HG03064 (cell line): ENCODE measurements at regions not wholly inside any gene's neighbourhood (a gene's known extent, or its start where the extent isn't known, plus 50 kb on each side); places are given as distances from the start of the nearest gene placed in this dataset.

Source experiments
- ATAC-seq: cut with Tn5 transposase; IDR thresholded peaks from one replicate; pipeline ENCODE4 v1.9.1; 2021; ENCODE audit warnings: low read depth; ENCODE audit not compliant: unreplicated experiment

DNA sequence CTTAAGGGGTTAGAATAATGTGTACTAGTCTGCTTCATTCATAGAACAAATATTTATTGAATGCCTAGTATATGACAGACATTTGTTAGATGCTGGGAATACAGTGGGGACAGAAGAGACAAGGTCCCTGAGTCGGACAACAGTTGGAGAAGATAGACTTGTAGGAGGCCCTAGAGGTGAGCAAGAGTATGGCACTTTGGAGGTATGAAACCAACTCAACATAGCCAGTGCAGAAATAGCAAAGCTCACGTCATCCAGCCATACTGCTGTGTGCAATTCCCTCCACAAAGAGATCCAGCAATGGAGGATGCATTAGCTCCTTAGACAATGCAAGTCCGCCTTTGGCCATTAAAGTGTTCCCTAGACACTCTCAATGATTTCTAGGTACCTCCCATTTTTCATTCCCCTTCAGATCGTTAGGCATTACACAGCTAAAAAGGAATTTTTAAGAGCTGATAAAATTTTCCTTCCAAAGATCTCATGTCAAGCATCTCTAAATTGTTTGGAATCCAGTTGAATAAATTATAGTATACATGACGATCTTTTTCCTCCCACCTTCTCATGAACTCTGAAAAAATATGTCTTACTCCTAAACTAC lies 1949.6 kb upstream of the WWC1 start:
- ATAC-seq: no peak

DNA sequence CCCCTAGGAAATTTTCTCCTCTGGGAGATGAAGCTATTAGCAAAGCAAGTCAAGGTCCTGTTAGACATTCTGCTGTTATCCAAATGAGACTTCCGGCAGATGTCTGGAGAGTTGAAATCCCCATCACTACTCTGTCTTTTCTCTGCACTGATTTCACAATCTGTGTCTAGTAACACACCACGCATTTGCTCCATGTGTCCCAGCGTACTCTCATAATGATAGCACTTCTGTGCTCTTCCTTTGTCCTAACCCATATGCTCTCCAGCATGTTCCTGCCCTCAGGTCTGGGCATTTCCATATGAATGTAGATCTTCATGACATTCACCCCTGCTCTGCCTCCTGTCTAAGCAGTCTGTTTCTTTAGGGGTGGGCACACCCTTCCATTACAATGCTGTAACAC lies 1949.0 kb upstream of the WWC1 start:
- ATAC-seq: no peak

DNA sequence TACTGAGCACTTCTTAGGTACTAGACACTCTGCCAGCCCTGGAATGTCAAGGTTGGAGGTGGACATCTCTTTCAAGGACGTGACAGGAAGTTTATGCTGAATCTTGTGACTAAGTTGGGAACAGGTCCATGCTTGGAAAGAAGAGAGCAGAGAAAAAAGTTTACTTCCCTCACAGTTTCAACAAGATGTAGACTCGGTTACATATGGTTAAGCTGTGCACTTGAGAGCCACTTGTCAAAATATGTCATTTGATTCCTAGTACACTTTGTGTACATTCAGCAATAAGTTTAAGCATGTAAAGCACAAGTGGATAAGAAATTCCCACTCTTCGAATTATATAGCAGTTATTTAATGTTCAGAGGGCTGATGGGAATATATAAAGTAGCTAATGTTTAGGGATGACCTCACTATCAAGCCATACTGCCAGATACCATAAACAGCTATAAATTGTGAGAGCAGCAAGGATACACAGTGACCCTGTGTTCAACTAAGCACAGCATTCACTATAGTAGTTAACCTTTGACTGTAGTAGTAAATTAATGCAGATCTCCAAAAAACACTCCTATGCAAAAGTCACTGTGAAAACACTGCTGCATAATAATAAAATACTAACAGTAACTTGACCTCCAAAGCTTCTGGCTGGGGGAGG lies 1944.6 kb upstream of the WWC1 start:
- no peak for ATAC-seq

DNA sequence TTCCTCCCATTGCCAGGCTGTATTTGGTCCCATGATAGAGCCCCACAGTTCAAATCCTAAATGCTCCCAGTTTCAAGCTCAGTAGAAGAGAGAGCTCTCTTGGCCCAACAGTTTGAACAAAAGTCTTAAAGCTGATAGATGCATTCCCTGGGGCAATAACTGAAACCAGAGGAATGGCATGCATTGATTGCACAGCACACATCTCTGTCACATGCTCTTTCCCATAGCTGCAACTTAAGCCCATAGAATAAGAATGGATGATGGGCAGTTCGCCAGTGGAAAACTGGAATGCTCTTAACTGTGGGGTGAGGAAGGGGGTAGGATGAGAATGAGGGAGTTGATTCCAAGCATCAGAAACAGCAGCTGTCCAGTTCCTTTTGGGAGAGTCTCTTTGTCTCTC lies 1942.4 kb upstream of the WWC1 start:
- no peak for ATAC-seq

DNA sequence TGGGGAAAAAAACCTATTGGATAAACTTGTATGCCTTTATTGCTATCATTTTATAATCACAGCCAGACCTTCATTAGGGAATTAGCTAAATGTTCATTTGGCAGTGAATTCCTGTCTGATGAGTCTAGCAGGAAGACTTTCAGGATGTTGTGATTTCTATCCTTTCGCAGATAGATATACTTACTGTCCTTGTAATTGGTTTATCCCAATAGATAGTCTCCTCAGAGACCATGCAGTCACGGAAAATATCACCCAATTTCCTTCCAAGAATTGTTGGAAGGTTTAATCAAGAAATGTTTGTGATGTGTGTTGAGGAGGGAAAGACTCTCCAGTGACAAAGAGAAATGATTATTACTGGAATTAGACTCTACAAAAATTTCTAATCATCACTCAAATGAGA lies 1937.9 kb upstream of the WWC1 start:
- ATAC-seq: no peak

DNA sequence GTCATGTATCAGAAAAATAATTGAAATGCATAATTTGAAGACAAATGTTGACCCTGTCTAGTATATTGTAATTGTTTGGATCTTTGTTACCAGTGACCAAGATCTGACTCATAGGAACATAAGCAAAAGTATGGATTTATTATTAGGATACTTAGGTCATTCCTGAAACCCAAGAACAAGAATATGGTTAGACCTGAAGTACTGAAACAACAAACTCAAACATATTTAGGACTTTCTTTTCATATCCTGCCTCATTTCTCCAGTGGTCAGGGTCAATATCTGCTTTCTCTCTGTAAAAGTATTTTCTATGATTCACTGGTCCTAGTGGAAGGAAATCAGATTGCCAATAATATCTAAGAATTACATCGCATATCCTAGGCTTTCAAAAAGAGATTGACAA lies 1937.1 kb upstream of the WWC1 start:
- ATAC-seq: no peak

DNA sequence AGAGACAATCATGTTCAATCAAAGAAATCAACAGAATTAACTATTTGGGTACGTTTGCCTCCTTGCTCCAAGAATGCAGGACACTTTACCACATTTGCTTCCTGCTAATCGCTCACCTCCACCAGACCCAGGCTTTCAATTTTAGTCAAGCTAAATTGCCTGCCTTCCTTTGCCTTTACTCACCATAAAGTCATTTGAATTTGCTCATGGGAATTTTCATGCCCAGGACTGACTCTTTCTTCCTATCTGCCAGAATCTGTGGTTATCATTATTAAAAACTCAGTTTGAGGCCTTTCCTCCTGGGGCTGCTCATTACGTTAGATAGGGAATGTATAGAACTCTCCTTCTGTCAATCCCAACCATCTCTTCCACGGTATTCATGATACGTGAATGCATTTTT lies 1935.3 kb upstream of the WWC1 start:
- no peak for ATAC-seq

DNA sequence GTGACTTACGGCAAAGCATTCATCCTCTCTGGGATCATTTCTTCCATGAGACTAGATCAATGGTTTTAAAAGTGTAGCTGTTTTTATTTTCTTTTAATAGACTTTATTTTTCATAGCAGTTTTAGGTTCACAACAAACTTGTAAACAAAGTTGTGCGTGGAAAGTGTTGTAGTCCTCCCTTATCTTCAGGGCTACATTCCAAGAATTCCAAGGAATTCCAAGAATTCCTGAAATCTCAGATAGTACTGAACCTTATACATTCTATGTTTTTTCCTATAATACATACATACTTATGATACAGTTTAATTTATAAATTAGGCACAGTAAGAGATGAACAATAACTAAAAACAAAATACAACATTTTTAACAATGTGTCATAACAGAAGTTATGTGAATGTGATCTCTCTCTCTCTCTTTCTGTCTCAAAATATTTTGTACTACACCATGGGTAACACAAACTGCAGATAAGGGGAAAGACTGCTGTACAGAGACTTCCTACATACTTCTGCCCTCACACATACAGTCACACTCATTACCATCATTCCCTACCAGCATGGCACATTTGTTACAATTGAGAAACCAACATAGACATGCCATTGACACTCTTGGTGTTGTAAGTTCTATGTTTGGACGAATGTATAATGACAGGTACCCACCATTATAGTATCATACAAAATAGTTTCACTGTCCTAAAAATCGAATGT lies 1933.2 kb upstream of the WWC1 start:
- ATAC-seq: no peak

DNA sequence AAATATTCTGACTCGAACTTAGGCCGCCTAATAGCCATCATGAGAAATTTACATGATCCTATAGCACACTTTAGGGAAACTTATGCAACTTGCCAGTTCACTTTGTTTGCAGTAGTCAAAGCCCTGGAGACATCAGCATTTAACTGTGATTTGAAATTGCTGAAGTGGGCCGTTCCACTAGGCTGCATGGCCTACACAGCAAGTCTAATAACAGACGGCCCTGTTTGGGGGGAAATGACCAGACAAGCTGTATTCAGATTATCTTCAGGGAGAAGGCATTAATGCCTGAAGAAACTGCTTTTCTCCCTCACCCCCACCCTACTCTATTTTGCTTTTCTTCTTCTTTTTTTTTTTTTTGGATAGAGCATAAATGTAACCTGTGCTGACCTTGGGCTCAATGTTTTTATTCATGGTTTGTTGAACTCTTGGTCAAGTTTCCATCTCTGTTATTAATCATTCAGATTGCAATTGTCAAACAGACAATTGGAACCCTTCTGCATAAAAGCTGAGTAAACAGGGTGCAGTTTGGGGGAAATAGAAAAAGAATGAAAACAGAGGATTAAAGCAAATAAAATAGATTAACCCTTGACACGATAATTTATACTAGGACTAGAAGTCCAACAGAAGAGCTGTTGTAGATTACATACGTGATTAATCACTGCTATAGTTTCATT lies 1928.2 kb upstream of the WWC1 start:
- ATAC-seq: no peak

DNA sequence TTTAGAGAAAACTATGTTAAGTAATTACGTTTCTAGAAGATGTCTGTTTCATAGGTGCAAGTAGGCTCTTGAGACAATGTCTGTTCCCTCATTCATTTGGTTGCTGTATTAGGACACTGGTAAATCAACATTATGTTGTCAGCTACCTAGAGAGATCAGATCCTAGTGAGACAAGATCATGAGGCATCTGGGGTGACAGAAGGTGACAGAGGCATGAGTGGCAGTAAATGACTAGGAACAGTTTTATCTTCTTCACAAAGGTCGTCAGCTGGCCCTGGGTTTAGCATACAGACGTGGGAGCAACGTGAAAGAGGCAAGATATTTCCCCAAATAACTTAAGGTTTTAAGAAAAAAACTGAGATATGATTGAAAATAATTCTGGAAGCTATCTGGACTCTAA lies 1926.3 kb upstream of the WWC1 start:
- ATAC-seq: no peak

DNA sequence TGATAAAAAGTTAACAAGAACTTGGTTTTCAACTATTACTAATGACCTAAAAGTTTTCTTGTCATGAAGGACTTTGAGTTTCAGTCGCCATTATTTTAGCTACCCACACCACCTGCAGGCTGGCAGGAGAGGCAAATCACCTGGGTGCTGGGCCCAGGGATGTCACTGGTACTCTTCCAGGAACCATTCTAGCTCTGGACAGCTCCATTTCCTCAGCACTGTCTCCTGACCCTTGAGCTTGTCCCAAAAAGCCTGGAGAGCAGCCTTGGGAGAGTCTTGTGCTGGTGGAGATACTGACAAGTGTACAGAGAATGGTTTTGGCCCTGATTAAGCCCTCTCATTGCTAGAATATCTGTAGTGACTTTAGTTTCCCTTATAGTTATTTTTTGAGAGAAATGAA lies 1924.1 kb upstream of the WWC1 start:
- ATAC-seq: no peak

DNA sequence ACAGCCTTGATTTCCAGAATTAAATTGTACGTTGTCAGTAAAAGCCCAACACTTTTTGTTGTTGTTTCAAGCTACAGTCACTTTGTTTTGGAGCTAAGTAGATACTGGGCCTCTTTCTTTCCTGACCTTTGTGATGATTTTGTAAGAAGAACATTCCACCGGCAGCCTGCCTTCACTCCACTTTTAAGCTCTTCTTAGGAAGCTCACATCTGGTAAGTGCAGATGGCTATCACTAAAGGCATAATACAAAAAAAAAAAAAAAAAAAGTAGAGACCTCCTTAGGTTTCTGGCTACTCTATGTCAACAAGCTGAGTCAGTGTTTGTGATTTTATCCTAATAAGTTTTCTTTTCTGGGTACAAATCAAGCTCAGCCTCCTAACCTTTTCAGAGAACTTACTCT lies 1922.1 kb upstream of the WWC1 start:
- no peak for ATAC-seq

DNA sequence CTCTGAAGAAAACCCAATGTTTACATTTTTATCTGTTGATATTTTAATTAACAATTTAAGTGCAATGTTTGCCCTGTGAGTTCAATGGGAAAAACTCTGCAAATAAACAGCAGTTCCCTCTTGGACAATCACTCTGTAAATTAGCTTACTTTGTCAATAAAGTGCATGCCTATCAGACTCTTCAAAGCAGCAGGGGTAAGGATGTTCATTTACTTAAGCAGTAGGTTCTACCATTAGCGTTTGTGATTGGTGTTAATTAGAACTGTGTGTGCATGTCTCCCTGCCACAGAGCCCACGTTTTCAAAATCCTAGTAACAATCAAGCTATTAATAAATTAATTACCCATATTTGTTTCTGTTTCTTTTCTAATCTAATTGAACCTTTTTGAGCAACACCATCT lies 1921.6 kb upstream of the WWC1 start:
- no peak for ATAC-seq

DNA sequence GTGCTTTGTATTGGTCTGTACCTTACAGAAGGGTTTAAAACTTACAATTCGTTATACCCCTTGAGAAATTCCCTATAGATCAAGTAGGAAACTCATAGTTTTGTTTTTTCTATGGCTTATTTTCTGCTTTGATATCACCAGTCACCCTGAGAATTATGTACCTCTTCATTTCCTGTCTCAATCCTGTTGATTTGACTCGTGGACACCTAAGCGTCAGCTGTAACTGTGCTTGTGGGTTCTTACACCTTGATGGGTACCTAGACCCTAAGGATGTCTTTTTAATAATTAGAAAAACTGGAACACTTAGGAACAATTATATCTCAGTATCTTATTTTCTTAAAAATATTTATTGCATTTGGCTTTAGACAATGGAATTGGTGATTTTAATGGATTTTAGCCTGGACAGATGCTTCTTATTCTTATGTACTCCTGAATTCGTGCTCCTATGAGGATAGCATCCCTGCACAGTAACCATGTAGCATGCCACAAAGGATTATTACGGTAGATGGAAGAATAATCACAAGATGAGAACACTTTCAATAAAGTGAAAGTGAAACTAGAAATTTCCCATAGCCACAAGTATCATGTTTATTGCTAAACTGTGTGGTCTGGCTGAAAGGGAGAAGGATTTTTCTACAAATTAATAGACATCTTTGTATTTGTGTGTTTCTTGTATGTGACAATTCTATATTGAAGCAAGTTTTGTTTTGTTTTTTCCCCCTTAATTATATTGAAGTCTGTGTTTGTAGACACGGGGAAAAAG lies 1920.3 kb upstream of the WWC1 start:
- ATAC-seq: no peak

DNA sequence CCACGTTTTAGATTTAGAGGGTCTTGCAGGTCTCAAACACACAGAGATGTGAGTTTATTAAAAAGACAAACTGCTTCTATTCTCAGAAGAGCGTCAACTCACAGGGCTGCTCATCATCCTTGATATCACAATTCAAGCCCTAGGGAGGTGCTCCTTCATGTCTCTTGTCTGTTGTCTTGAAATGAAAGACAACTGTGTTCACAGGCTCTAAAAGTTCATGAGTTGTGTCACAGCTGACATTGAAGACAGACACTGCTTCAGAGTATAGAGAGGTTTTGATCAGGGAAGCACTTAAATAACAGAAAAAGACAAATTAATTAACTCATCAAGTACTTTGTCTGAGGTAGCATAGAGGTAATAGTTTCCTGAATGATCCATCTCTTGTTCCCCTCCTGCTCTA lies 1917.6 kb upstream of the WWC1 start:
- no peak for ATAC-seq

DNA sequence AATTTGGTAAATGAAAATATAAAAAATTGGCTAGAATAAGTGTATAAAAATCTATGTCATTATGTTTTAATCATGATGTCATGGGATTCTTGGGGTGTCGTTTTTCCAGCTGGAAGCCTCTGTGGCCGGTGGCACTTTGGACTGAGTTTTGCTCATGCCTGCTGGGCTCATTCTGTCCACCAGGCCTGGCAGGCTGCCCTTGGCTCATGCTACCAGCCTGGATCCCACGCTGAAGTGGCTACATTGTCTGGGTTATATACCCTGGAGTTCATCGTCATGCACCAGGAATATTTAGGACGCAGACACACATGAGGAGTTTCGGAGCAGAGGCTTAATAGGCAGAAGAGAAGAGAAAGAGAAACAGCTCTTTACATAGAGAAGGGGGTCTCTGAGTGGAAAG lies 1913.7 kb upstream of the WWC1 start:
- no peak for ATAC-seq

DNA sequence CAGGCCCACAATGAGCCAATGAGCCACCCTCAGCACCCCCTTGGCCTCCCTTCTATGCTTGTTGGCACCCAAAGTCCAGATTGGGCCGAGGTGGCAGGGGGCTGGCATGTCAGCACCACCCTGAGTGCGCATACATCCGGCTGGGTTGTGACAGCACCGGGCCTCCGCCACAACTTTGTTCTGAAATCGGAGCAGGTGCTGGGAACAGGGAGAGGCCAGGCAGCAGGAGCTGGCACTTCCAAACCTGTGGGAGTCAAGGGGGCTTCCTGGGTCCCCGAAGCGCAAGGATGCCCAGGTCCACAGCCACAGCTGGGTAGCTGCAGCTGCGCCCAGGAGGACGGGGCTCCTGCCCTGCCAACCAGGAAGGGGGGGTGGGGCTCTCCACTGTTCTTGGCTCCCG lies 1911.9 kb upstream of the WWC1 start:
- ATAC-seq: no peak

DNA sequence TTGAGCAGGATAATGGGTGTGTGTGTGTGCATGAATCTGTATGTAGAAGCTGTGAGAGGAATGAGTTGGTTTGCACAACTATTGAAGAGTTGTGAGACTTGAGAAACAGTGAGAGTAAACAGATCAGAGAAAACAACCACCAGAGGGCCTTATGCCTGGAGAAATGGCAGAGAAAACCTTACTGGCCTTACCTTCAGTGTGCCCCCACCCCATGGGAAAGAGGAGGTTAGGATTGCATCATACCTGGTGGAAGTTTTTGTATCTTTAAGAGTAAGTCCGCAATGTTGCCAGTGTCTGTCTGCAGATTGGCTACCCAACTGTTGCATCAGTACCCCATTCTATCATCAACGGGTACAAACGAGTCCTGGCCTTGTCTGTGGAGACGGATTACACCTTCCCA lies 1909.4 kb upstream of the WWC1 start:
- ATAC-seq: no peak

DNA sequence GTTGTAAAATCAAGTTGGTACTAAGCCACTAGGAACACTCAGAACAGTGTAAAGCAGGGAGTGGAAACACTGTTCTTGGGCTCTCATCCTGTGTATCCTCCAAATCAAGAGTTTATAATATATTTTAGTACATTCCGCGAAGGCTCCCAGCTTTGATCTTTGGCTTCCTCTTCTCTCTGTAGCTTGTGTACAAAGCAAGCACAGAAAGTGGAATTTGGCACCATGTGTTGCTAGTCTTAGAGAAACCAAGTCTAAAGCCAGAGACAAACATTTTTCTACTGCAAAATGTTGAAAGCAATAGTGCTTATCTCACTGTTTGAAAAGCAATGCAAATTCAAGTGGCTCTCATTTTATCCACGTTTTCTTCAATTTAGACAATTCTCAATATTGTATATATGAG lies 1893.3 kb upstream of the WWC1 start:
- ATAC-seq: no peak

DNA sequence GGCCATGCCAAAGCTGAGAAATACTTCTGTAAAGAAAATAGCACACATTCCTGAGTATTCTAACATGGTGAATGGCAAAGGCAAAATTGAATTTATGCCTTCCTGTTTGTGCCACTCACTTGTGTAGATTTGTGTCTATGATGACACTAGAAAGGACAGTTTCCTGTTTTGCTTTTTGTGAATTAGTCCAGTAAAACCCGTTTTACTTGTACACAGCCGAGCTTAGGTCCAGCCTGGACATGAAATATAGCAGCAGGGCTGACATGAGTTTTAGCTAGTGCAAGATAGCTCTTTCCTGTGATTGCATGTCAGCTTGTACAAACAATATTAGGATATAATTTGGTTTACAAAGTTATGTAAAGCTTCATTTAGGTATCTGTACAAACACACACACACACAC lies 1891.7 kb upstream of the WWC1 start:
- ATAC-seq: no peak

DNA sequence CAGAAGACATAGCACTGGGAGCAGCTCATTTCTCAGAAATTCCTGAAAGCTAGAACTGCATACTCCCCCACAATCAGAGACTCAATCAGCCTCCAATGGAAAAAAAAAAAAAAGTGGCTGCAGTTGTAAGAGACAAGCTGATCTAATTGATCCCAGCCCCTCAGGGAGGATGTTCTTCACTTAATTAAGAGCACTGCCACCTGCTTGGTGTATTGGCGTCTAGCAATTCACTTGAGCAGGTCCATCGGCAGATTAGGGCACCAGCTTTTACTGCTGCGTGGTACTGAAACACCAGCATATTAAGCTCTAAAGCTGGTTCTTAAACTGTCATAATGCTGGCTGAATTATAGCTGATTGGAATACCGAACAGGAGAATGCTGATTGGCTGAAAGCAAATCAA lies 1890.1 kb upstream of the WWC1 start:
- no peak for ATAC-seq
